ENCODE measurements at regions not wholly inside any gene's neighbourhood (a gene's known extent, or its start where the extent isn't known, plus 50 kb on each side); places are given as distances from the start of the nearest gene placed in this dataset.

- Histone ChIP-seq H3K9me3 (no peaks in the 10 kb centered on the region), H3K4me1 (no peaks in the 10 kb centered on the region), H3K27ac (no peak overlapping the region), H3K36me3 (no peaks in the 10 kb centered on the region), H3K4me3 (no peak overlapping the region), H3K27me3 (no peaks in the 10 kb centered on the region)
- ATAC-seq: no peak
- DNase-seq: no peak
- TF ChIP-seq CTCF (IDR thresholded peaks at IDR 0.05) (no peak), POLR2A (IDR thresholded peaks at IDR 0.05) (no peak)
- intact Hi-C loops (cut with DNase I): no loop called here
- 50% methylated on average over 1 of the region's 1 CpG for WGBS (ENCODE audit: insufficient coverage, low coverage, low lambda C conversion rate, missing lambda C conversion rate)
Measured at GRCh38 chr14:84543859-84544258, 986.1 kb upstream of the FLRT2 start.

- ATAC-seq (no peak), DNase-seq (no peak)
- H3K27ac ChIP-seq: no peak overlapping the region
- no peak overlapping the region for H3K4me3 ChIP-seq
- no peaks in the 10 kb centered on the region for H3K27me3 ChIP-seq
- TF ChIP-seq CTCF (IDR thresholded peaks at IDR 0.05) (no peak), POLR2A (IDR thresholded peaks at IDR 0.05) (no peak)
- no peaks in the 10 kb centered on the region for H3K9me3 ChIP-seq
- WGBS (ENCODE audit: insufficient coverage, low coverage, low lambda C conversion rate, missing lambda C conversion rate): 36% methylated on average over 6 of the region's 6 CpGs
- H3K36me3 ChIP-seq: no peaks in the 10 kb centered on the region
- intact Hi-C loops (cut with DNase I): no loop called here
- no peaks in the 10 kb centered on the region for H3K4me1 ChIP-seq
Measured at GRCh38 chr14:84544486-84545131, 985.3 kb upstream of the FLRT2 start.

- no peaks in the 10 kb centered on the region for H3K27me3 ChIP-seq
- no peaks in the 10 kb centered on the region for H3K9me3 ChIP-seq
- ATAC-seq: no peak
- no peaks in the 10 kb centered on the region for H3K36me3 ChIP-seq
- H3K4me3 ChIP-seq: no peak overlapping the region
- no peak overlapping the region for H3K27ac ChIP-seq
- intact Hi-C loops (cut with DNase I): no loop called here
- TF ChIP-seq POLR2A (IDR thresholded peaks at IDR 0.05) (no peak), CTCF (IDR thresholded peaks at IDR 0.05) (no peak)
- DNase-seq: no peak
- no peaks in the 10 kb centered on the region for H3K4me1 ChIP-seq
- WGBS (ENCODE audit: insufficient coverage, low coverage, low lambda C conversion rate, missing lambda C conversion rate): 36% methylated on average over 2 of the region's 2 CpGs
Measured at GRCh38 chr14:84546236-84546635, 983.7 kb upstream of the FLRT2 start.

DNA sequence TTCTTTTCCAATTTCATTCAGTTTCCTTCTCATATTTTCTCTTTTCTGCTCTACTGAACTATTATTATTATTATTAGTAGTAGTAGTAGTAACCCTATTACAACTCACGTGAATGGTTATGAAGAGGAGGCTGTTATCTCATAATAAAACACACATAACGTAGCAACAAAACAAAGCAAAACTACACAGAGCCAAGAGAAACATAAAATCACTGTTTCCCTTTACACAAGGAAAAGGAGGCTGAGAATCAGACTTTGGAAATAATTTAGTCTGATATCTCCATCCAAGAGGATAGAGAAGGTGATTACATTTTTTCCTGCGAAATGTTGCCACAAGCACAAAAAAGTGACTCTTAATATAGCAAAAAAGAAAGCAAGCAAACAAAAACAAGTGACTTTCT is 975.8 kb upstream of the FLRT2 start:
- WGBS (ENCODE audit: insufficient coverage, low coverage, low lambda C conversion rate, missing lambda C conversion rate): 31% methylated on average over 3 of the region's 3 CpGs
- no peak for DNase-seq
- no peaks in the 10 kb centered on the region for H3K36me3 ChIP-seq

More for the DNA sequence above, 975.8 kb upstream of the FLRT2 start:
- ATAC-seq: no peak
- TF ChIP-seq CTCF (IDR thresholded peaks at IDR 0.05) (no peak), POLR2A (IDR thresholded peaks at IDR 0.05) (no peak)
- H3K9me3 ChIP-seq: no peaks in the 10 kb centered on the region
- no peaks in the 10 kb centered on the region for H3K27me3 ChIP-seq
- H3K4me3 ChIP-seq: no peak overlapping the region
- no peak overlapping the region for H3K27ac ChIP-seq
- no peaks in the 10 kb centered on the region for H3K4me1 ChIP-seq
- intact Hi-C loops (cut with DNase I): no loop called here
